HG02885 (cell line): ENCODE measurements at regions not wholly inside any gene's neighbourhood (a gene's known extent, or its start where the extent isn't known, plus 50 kb on each side); places are given as distances from the start of the nearest gene placed in this dataset.
"Not testable (repeated sequence)": the region's sequence is repeated elsewhere in the genome, so short reads cannot be mapped to it uniquely, and the experiment has no call there.

Experiments used
- ATAC-seq: cut with Tn5 transposase; IDR thresholded peaks from one replicate; pipeline ENCODE4 v1.9.1; 2021; ENCODE audit warnings: mild to moderate bottlenecking; ENCODE audit not compliant: unreplicated experiment, poor library complexity

DNA sequence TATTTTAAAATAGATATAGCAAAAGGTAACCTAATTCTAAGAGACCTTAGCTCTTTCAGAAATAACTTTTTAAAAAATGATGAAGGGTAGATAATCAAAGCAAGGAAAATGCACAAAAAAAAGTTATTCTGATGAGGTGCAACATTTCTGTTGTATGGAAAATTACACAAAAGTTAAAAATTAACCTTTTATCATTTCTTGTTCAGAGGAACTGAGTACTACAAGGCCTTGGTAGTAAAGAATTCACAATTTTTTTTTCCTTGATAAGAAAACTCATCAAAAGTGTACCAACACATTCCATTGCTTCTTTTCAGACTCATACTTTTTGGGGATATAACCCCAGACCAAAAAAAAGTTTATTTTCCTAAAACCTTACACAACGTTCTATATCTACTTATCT, 213.0 kb downstream of the IL15 start:
- no peak for ATAC-seq

DNA sequence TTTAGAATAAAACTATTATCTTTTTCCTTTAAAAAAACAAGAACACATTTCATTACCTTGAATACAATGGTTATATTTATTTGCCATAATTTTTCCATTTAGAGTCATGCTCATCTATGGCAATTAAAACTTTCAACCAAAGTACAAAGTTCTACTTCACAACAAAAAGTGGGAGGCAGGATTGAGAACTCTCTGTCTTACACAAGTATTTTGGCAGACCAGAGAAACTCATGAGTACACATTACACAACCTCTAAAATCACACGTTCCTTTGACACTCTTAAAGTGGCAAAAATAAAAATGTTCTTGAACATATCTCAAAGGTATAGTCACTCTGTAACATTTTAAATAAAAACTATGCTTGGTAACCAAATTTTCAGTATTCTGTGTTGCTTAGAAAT, 213.4 kb downstream of the IL15 start:
- no peak for ATAC-seq

- no peak for ATAC-seq
Observed at GRCh38 chr4:141851246-141851891, 215.0 kb downstream of the IL15 start.

- no peak for ATAC-seq
Observed at GRCh38 chr4:141853091-141853764, 216.8 kb downstream of the IL15 start.

DNA sequence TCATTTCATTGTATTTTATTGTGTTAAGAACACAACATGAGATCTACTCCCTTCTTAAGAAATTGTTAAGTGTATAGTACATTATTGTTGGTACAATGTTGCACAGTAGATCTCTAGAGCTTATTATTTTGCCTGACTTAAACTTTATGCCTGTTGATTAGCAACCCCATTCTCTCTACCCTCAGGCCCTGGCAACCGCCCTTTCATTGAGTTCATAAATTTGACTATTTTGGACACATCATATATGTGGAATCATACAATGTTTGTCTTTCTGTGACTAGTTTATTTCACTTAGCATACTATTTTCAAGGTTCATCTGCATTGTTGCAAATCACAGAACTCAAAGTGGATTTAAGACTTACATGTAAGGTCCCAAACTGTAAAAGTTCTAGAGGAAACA, 222.1 kb downstream of the IL15 start:
- no peak for ATAC-seq

DNA sequence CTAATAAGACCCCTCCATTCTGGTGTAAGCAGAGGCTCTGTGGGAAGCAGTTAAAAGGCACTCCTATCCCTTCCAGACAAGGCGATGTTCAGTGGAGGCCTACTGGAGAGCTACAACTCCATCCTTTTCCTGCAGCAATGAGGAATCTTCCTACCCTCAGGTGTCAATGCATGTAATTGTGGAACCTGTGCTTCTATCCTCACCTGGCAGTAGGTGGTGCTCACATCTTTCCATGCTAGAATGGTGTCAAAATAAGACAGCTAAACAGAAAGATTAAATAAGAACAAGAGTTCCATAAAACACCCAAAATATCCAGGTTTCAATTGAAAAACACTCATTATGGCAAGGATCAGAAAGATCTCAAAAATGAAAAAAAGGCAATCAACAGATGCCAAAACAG, 224.6 kb downstream of the IL15 start:
- ATAC-seq, result no peak

- ATAC-seq, result no peak
Observed at GRCh38 chr4:141870152-141870551, 233.8 kb downstream of the IL15 start.

DNA sequence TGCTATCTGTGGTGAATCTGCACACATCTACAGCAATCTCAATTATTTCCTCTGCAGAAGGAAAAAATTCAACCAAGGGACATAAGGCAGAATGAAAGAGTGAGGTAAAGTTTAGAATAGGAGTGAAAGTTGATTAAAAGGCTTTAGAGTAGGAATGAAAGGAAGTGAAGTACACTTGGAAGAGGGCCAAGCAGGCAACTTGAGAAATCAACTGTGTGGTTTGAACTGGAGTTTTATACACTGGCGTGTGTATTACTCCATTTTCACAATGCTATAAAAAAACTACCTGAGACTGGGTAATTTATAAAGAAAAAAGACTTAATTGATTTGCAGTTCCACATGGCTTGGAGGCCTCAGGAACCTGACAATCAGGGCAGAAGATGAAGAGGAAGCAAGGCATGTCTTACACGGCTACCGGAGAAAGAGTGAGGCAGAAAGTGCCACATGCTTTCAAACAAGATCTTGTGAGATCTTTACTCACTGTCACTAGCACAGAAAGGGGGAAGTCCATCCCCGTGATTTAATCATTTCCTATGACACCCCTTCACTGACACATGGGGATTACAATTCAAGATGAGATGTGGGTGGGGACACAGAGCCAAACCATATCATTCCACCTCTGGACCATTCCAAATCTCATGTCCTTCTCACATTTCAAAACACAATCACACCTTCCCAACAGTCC, 234.8 kb downstream of the IL15 start:
- ATAC-seq, result no peak

DNA sequence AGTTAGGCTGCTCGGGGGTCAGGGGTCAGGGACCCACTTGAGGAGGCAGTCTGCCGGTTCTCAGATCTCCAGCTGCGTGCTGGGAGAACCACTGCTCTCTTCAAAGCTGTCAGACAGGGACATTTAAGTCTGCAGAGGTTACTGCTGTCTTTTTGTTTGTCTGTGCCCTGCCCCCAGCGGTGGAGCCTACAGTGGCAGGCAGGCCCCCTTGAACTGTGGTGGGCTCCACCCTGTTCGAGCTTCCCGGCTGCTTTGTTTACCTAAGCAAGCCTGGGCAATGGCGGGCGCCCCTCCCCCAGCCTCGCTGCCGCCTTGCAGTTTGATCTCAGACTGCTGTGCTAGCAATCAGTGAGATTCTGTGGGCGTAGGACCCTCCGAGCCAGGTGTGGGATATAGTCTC, 246.3 kb downstream of the IL15 start:
- ATAC-seq, result not testable (repeated sequence)

- ATAC-seq, result no peak
Observed at GRCh38 chr4:141884070-141884469, 247.7 kb downstream of the IL15 start.

DNA sequence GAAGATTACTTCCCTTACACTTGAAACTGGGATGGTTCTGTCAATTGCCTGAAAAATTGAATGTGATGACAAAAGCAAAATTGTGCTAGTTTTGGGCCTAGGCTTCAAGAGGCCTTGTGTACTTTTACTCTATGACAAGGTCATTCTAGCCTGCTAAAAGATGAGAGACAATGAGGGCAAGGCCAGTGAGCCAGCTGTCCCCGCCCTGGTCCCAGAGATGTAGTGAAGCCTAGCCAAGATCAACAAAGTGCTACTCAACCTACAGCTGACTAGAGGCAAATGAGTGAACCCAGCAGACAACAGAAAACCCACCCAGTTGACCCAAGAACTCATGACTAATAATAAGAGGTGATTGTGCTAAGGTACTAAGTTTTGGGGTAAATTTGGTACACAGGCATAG, 248.7 kb downstream of the IL15 start:
- no peak for ATAC-seq

DNA sequence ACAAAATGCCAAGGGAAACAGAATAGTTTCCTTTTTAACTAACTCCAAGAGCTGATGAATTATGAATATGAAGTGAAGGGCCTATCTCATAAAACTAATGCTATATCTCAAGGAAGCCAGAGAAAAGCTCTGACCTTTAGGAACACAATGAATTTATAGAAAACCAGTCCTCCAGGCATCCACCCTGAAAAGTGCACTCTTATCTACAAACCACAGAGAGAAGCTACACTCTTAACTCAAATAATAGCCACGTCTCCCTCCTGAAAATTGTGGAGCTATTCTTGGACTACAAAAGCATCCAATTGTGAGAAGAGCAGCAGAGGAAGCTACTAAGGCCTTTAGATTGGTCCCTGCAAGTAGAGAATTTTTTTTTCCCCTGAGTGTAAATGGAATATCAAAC, 253.9 kb downstream of the IL15 start:
- ATAC-seq, result no peak

DNA sequence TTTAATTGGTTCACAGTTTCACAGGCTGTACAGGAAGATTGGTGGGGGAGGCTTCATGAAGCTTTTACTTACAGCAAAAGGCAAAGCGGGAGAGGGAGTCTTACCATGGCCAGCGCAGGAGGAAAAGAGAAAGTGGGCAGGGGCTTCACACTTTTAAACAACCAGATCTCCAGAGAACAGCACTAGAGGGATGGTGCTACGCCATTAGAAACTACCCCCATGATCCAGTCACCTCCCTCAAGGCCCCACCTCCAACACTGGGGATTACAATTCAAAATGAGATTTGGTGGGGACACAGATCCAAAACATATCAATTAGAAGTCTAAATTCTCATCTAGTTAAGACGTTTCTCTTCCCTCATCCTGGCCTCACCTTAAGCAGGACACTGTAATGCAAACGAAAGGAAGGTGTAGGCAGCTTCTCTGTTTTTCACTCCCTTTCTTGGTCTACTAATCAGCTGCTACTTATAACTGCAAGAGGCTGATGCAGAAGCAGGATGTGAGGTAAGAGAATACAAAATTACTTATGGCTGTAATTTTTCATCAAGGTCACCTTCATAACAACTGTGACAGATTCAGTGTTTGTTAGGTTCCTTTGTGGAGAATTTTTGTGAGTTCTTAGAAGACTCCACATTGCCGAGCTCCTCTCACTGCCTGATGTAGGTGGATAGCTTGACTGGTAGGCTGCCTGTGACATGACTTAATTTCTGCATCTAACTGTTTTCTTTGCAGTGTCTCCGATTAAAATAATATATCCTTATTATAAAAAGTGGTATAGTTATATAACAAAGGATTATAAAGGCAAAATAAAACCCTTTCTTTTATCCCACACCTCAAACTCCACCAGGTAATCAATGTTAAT, 255.1 kb downstream of the IL15 start:
- ATAC-seq, result no peak

GRCh38 chr4:141896687-141897086, 260.3 kb downstream of the IL15 start:
- ATAC-seq, result no peak

GRCh38 chr4:141898346-141898745, 262.0 kb downstream of the IL15 start:
- no peak for ATAC-seq

DNA sequence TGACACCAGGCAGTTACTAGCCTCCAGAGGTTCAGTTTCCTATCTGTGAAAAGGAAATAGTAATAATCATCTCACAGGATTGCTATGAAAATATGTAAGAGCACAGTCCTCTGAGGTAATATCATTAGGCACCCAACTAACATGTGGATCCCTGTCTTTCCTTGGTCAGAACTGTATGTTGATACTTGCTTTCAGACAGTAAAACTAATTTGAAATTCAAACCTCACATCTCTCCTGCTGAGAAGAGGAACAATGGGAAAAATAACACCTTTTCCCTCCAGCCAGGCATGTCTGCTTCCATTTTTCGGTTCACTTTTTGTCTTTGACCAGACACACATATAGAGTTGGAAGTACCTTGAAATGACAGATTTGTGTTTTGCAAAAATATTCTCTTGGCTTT, 262.7 kb downstream of the IL15 start:
- no peak for ATAC-seq

DNA sequence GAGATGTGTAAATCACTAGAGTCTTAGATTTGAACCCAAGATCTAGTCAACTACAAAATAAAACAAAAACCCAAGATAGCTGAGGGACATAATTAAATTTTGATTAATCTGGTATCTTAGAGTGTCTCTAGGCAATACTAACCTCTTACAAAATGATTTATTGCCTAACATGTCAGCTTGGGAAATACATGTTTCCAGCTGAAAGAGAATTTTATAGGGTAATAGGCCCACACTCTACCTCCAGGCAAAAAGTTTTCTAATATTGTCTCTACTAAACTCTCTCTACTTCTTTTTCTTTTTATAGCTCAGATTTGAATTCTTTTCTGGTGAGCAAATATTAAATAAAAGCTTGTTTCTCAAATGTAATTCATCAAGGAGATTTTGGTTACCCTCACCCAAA, 263.2 kb downstream of the IL15 start:
- ATAC-seq, result no peak

- ATAC-seq, result no peak
Observed at GRCh38 chr4:141900856-141901255, 264.5 kb downstream of the IL15 start.

- no peak for ATAC-seq
Observed at GRCh38 chr4:141905751-141906150, 269.4 kb downstream of the IL15 start.

DNA sequence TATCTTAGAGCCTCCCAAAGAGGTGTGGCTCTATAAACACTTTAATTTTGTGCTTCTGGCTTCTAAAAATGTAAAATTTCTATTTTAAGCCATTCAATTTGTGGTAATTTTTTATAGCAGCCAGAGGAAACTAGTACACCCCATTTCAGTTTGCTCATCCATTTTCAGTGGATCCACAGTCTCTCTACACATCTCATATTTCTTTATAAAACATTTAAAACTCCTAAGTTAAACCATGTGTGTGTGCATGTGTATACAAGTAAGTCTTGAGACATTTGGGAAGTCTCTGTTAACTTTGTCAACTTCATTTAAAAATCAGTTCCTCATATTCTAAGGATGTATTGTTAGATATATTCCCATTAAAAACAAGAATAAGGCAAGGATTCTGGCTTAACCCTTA, 273.2 kb downstream of the IL15 start:
- ATAC-seq, result no peak

DNA sequence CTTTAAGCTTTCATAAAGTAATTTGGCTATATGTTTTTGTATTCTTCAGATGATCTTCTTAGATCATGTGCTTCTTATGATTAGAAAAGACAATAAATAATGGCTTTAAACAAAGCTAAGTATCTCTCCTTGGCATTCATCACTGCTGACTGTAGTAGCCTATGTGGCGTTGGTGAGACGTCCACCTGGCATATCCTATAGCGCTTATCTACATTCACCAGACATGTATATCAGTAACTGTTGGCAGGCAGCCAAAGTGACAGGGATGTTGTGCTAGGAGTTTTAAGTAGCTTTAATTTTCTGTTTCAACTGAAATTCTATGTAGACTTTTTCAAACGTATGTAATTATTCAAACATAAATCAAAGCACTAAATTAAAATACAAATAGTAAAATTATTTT, 276.4 kb downstream of the IL15 start:
- ATAC-seq, result no peak
